IMR-90 (cell line): ENCODE measurements at regions not wholly inside any gene's neighbourhood (a gene's known extent, or its start where the extent isn't known, plus 50 kb on each side); places are given as distances from the start of the nearest gene placed in this dataset.
A peak's percentile ranks its signal among the peaks of the same experiment; 100 is the strongest.

Experiments
- ATAC-seq: fragments of 200-7000 bp; cut with Tn5 transposase; 2 replicates; pipeline ENCODE4 v1.9.1; 2020; ENCODE audit warnings: low read depth, mild to moderate bottlenecking, moderate library complexity
- BruUV-seq: library from RNA; stranded (reverse); fragments of 400-500 nt; replicated peaks from 2 replicates; lab custom pipeline; 2021; lab: Mats Ljungman, UMichigan
- CTCF ChIA-PET: fragments of 300-600 bp; formaldehyde crosslinking; extraction: SDS; loops from one replicate; lab custom pipeline; 2021; ENCODE audit warnings: antibody characterized with exemption; lab: Yijun Ruan, JAX
- POLR2A ChIA-PET: fragments of 300-600 bp; sonication (Branson Sonifier 250); formaldehyde crosslinking; loops from one replicate; lab custom pipeline; 2022; ENCODE audit warnings: antibody characterized with exemption; ENCODE audit not compliant: unreplicated experiment; lab: Charles Lee
- DNase-seq: peaks from one replicate; pipeline ENCODE4 v3.0.0; 2013
- H2AFZ ChIP-seq: replicated peaks from 2 replicates; pipeline ENCODE3; 2013; ENCODE audit warnings: low read length, mild to moderate bottlenecking; ENCODE audit not compliant: poor library complexity
- H2AK5ac ChIP-seq: 2 replicates; pipeline ENCODE4 v1.6.1; 2013; ENCODE audit warnings: low read depth, low read length, inconsistent platforms
- H2AK9ac ChIP-seq: replicated peaks from 2 replicates; pipeline ENCODE3; 2013; ENCODE audit warnings: mild to moderate bottlenecking, low read depth, low read length, moderate library complexity; ENCODE audit not compliant: poor library complexity
- H2BK120ac ChIP-seq: 2 replicates; pipeline ENCODE4 v1.6.1; 2013; ENCODE audit warnings: low read depth, low read length, inconsistent platforms
- H2BK15ac ChIP-seq: 3 replicates; pipeline ENCODE4 v1.6.1; 2013; ENCODE audit warnings: low read depth, low read length, inconsistent platforms
- H2BK20ac ChIP-seq: 2 replicates; pipeline ENCODE4 v1.6.1; 2013; ENCODE audit warnings: low read depth, mild to moderate bottlenecking, inconsistent platforms, low read length, moderate library complexity
- H2BK5ac ChIP-seq: 2 replicates; pipeline ENCODE4 v1.6.1; 2013; ENCODE audit warnings: mild to moderate bottlenecking, low read depth, low read length, inconsistent platforms; ENCODE audit not compliant: poor library complexity, severe bottlenecking
- H3K14ac ChIP-seq: replicated peaks from 2 replicates; pipeline ENCODE4 v1.6.1; 2013; ENCODE audit warnings: low read depth, low read length, inconsistent platforms
- H3K18ac ChIP-seq: 2 replicates; pipeline ENCODE4 v1.6.1; 2013; ENCODE audit warnings: low read depth, low read length, control low read depth
- H3K23ac ChIP-seq: 2 replicates; pipeline ENCODE4 v1.6.1; 2013; ENCODE audit warnings: low read depth, low read length, inconsistent platforms
- H3K27ac ChIP-seq: 2 replicates; pipeline ENCODE4 v1.5.1; 2013; ENCODE audit warnings: mild to moderate bottlenecking, control low read depth, low read length; ENCODE audit not compliant: insufficient read depth
- H3K27me3 ChIP-seq: 2 replicates; pipeline ENCODE4 v1.6.1; 2013; ENCODE audit warnings: low read length; ENCODE audit not compliant: control insufficient read depth, insufficient read depth
- H3K36me3 ChIP-seq: 2 replicates; pipeline ENCODE4 v1.6.1; 2013; ENCODE audit warnings: low read length, mixed read lengths; ENCODE audit not compliant: control insufficient read depth, insufficient read depth
- H3K4ac ChIP-seq: 2 replicates; pipeline ENCODE4 v1.6.1; 2013; ENCODE audit warnings: low read depth, low read length, inconsistent platforms
- H3K4me1 ChIP-seq: 2 replicates; pipeline ENCODE4 v1.6.1; 2013; ENCODE audit warnings: low read length, mixed read lengths; ENCODE audit not compliant: control insufficient read depth, insufficient read depth
- H3K4me2 ChIP-seq: 2 replicates; pipeline ENCODE4 v1.6.1; 2013; ENCODE audit warnings: low read depth, mild to moderate bottlenecking, control low read depth, low read length, moderate library complexity
- H3K4me3 ChIP-seq: 2 replicates; pipeline ENCODE4 v1.5.1; 2013; ENCODE audit warnings: low read depth, mild to moderate bottlenecking, control low read depth, low read length, moderate library complexity; ENCODE audit not compliant: insufficient read depth
- H3K56ac ChIP-seq: 2 replicates; pipeline ENCODE4 v1.6.1; 2013; ENCODE audit warnings: low read length, inconsistent platforms; ENCODE audit not compliant: insufficient read depth; ENCODE audit errors: extremely low read depth
- H3K79me1 ChIP-seq, 2 experiments: 2 replicates each; pipeline ENCODE4 v1.6.1; 2013; ENCODE audit warnings: low read length in 2 of 2, inconsistent platforms in 1 of 2, low read depth in 1 of 2
- H3K9ac ChIP-seq: 2 replicates; pipeline ENCODE4 v1.6.1; 2013; ENCODE audit warnings: low read depth, low read length, control low read depth
- H3K9me1 ChIP-seq: 2 replicates; pipeline ENCODE4 v1.6.1; 2013; ENCODE audit warnings: low read length, inconsistent platforms; ENCODE audit not compliant: insufficient read depth
- H3K9me3 ChIP-seq: 2 replicates; pipeline ENCODE4 v1.6.1; 2013; ENCODE audit warnings: low read length; ENCODE audit not compliant: control insufficient read depth, insufficient read depth
- H4K20me1 ChIP-seq: 2 replicates; pipeline ENCODE4 v1.6.1; 2013; ENCODE audit warnings: low read length, inconsistent platforms; ENCODE audit not compliant: insufficient read depth
- H4K5ac ChIP-seq: 2 replicates; pipeline ENCODE4 v1.6.1; 2013; ENCODE audit warnings: mild to moderate bottlenecking, low read depth, low read length, control low read depth
- H4K8ac ChIP-seq, 2 experiments: 2 replicates each; pipeline ENCODE4 v1.6.1; 2013; ENCODE audit warnings: low read depth in 2 of 2, low read length in 2 of 2, control low read depth in 1 of 2, inconsistent platforms in 1 of 2
- H4K91ac ChIP-seq: 2 replicates; pipeline ENCODE4 v1.6.1; 2013; ENCODE audit warnings: low read depth, low read length, inconsistent platforms; ENCODE audit not compliant: insufficient read depth
- CEBPB ChIP-seq: IDR thresholded peaks from 2 replicates; pipeline ENCODE4 v1.6.1; 2012; ENCODE audit warnings: low read depth, low read length, improper control_type of control experiment
- MAZ ChIP-seq: IDR thresholded peaks from 2 replicates; pipeline ENCODE4 v1.6.1; 2012; ENCODE audit warnings: low read depth, mild to moderate bottlenecking, low read length, improper control_type of control experiment, moderate library complexity, borderline replicate concordance
- SMC3 ChIP-seq: fragments of 150-350 bp; IDR thresholded peaks from 2 replicates; pipeline ENCODE4 v1.6.1; 2016; ENCODE audit warnings: low read depth, mild to moderate bottlenecking, antibody characterized with exemption, low read length, moderate library complexity
- WGBS, 2 experiments: methylation state at CpG; one replicate each; pipeline versions ENCODE4 v1.1.5 to v1.1.7; 2013; ENCODE audit warnings: missing lambda C conversion rate in 2 of 2; ENCODE audit not compliant: insufficient read length in 1 of 2; ENCODE audit errors: extremely low coverage in 2 of 2; 5-methylcytosine and 5-hydroxymethylcytosine counted together
- dilution Hi-C: fragments of 300-500 bp; cut with HindIII; formaldehyde crosslinking; loops from one replicate; pipeline ENCODE4 v1.14.3; 2018; ENCODE audit warnings: low sequenced_read_pairs; ENCODE audit not compliant: unreplicated experiment
- in situ Hi-C: fragments of 300-500 bp; cut with MboI; formaldehyde crosslinking; loops from 3 replicates; pipeline ENCODE4 v1.14.3; 2019; ENCODE audit warnings: low sequenced_read_pairs, inconsistent platforms, mixed read lengths
- intact Hi-C: fragments of 100-400 bp; cut with micrococcal nuclease; formaldehyde crosslinking; loops from 2 replicates; pipeline ENCODE4 v1.10.0; 2022

GRCh38 chr4:16952896-16953630 lies 54.6 kb upstream of the LDB2 start:
- no peak overlapping the region for H2AK9ac ChIP-seq
- dilution Hi-C loops = no loop called here
- H4K91ac ChIP-seq = no peak overlapping the region
- ChIA-PET POLR2A (interaction anchor here (0.6 kb wide), 2 partner anchors 32 to 131 kb away, joined by 8 to 25 read pairs; no protein-coding TSS in a partner anchor), CTCF (no interaction called here)
- DNase-seq (peak; percentile 15), ATAC-seq (peak; percentile 21)
- peak overlapping the region; percentile 73 for H3K4me2 ChIP-seq
- H3K9ac ChIP-seq = 0 out of 2 replicates have a peak overlapping the region, but pooled peaks have one; percentile 7
- H4K20me1 ChIP-seq = no peaks in the 10 kb centered on the region
- H3K18ac ChIP-seq = no peak overlapping the region; the same call in 1 of the 2 replicates
- H3K4me1 ChIP-seq = peaks cover 2% of the 10 kb centered on the region; the same call in 1 of the 2 replicates
- no CpG with 5 or more reads among the region's 1 CpG for WGBS, 2 experiments
- peaks cover 3% of the 10 kb centered on the region; the same call in 1 of the 2 replicates for H3K9me1 ChIP-seq
- H2BK120ac ChIP-seq = peak overlapping the region; percentile 65
- no peak overlapping the region for H3K23ac ChIP-seq
- no peak overlapping the region for H2AK5ac ChIP-seq
- H2BK15ac ChIP-seq = no peak overlapping the region
- peak overlapping the region in 1 of 2 experiments; percentile 61; a peak in 2 of 4 replicates for H4K8ac ChIP-seq
- in situ Hi-C loops = no loop called here
- no peaks in the 10 kb centered on the region for H3K79me1 ChIP-seq
- peak overlapping the region; percentile 43; the same call in 1 of the 2 replicates for H3K14ac ChIP-seq
- H3K9me3 ChIP-seq = 0 out of 2 replicates have a peak, but pooled peaks cover 3% of the 10 kb centered on the region
- no peak for TF ChIP-seq CEBPB
- TF ChIP-seq SMC3 = no peak
- TF ChIP-seq MAZ = no peak
- intact Hi-C loops = no loop called here
- no peak overlapping the region for H2BK5ac ChIP-seq
- BruUV-seq = no TSS peak
- peak overlapping the region; percentile 12; the same call in 1 of the 2 replicates for H3K27ac ChIP-seq
- no peak overlapping the region; the same call in 1 of the 2 replicates for H4K5ac ChIP-seq
- H3K4me3 ChIP-seq = no peak overlapping the region
- no peaks in the 10 kb centered on the region for H3K27me3 ChIP-seq
- peak overlapping the region; percentile 57; the same call in 1 of the 2 replicates for H2BK20ac ChIP-seq
- peak overlapping the region; percentile 42; the same call in 1 of the 2 replicates for H3K4ac ChIP-seq
- H3K36me3 ChIP-seq = no peaks in the 10 kb centered on the region
- H2AFZ ChIP-seq = peak overlapping the region; percentile 74
- H3K56ac ChIP-seq = no peak overlapping the region
